GM23338 (cell line): ENCODE measurements at regions not wholly inside any gene's neighbourhood (a gene's known extent, or its start where the extent isn't known, plus 50 kb on each side); places are given as distances from the start of the nearest gene placed in this dataset.

ENCODE experiments used
- ATAC-seq: fragments of 200-7000 bp; cut with Tn5 transposase; 3 replicates; pipeline ENCODE4 v1.9.1; 2020
- DNase-seq: peaks from one replicate; pipeline ENCODE4 v3.0.0-alpha.2; 2015; ENCODE audit warnings: low spot score
- H2AFZ ChIP-seq: fragments of 200-600 bp; sonication (generic); 2 replicates; pipeline ENCODE4 v1.8.0; 2016; ENCODE audit warnings: antibody characterized with exemption, mild to moderate bottlenecking, moderate library complexity
- H3F3A ChIP-seq: fragments of 200-600 bp; sonication (generic); replicated peaks from 2 replicates; pipeline ENCODE4 v1.8.0; 2017; ENCODE audit warnings: antibody characterized with exemption, mixed run types, low read depth
- H3K27ac ChIP-seq: fragments of 200-600 bp; sonication (generic); 2 replicates; pipeline ENCODE4 v1.6.1; 2016; ENCODE audit warnings: low read depth
- H3K27me3 ChIP-seq: fragments of 200-600 bp; sonication (generic); 2 replicates; pipeline ENCODE4 v1.8.0; 2016; ENCODE audit warnings: mild to moderate bottlenecking, mixed run types, moderate library complexity; ENCODE audit not compliant: insufficient read depth
- H3K36me3 ChIP-seq: fragments of 200-600 bp; sonication (generic); 2 replicates; pipeline ENCODE4 v1.8.0; 2016; ENCODE audit warnings: mild to moderate bottlenecking; ENCODE audit not compliant: insufficient read depth
- H3K4me1 ChIP-seq: fragments of 200-600 bp; sonication (generic); 2 replicates; pipeline ENCODE4 v1.8.0; 2016; ENCODE audit warnings: mild to moderate bottlenecking, moderate library complexity; ENCODE audit not compliant: insufficient read depth
- H3K4me2 ChIP-seq: fragments of 200-600 bp; sonication (generic); 2 replicates; pipeline ENCODE4 v1.7.1; 2017; ENCODE audit warnings: mixed run types
- H3K4me3 ChIP-seq: fragments of 200-600 bp; sonication (generic); 2 replicates; pipeline ENCODE4 v1.6.1; 2016; ENCODE audit warnings: mixed run types
- H3K79me2 ChIP-seq: fragments of 200-600 bp; sonication (generic); replicated peaks from 2 replicates; pipeline ENCODE4 v1.8.0; 2017; ENCODE audit warnings: mild to moderate bottlenecking; ENCODE audit not compliant: insufficient read depth
- H3K9me2 ChIP-seq: fragments of 200-600 bp; sonication (generic); 2 replicates; pipeline ENCODE4 v1.8.0; 2017; ENCODE audit not compliant: insufficient read depth
- H4K20me1 ChIP-seq: fragments of 200-600 bp; sonication (generic); replicated peaks from 2 replicates; pipeline ENCODE4 v1.8.0; 2017; ENCODE audit warnings: mild to moderate bottlenecking; ENCODE audit not compliant: insufficient read depth
- H3K27ac Mint-ChIP-seq: 2 replicates; pipeline ENCODE4 v1.8.0; 2020; ENCODE audit warnings: inconsistent platforms, mild to moderate bottlenecking, moderate library complexity, mixed read lengths
- H3K27me3 Mint-ChIP-seq: 3 replicates; pipeline ENCODE4 v1.8.0; 2022; ENCODE audit warnings: low read depth, mild to moderate bottlenecking, moderate library complexity, mixed read lengths, inconsistent platforms; ENCODE audit not compliant: insufficient read depth, poor library complexity
- H3K36me3 Mint-ChIP-seq: 3 replicates; pipeline ENCODE4 v1.8.0; 2021; ENCODE audit warnings: low read depth, mild to moderate bottlenecking, inconsistent platforms, moderate library complexity, mixed read lengths
- H3K4me1 Mint-ChIP-seq: 3 replicates; pipeline ENCODE4 v1.8.0; 2020; ENCODE audit warnings: mild to moderate bottlenecking, inconsistent platforms, mixed read lengths
- H3K4me3 Mint-ChIP-seq: 3 replicates; pipeline ENCODE4 v1.8.0; 2021; ENCODE audit warnings: moderate library complexity, mild to moderate bottlenecking, inconsistent platforms, mixed read lengths
- H3K9me3 Mint-ChIP-seq: 3 replicates; pipeline ENCODE4 v1.8.0; 2020; ENCODE audit warnings: moderate library complexity, mild to moderate bottlenecking, inconsistent platforms, mixed read lengths
- CREB1 ChIP-seq: fragments of 250-450 bp; sonication (Bioruptor Pico); IDR thresholded peaks from 2 replicates; pipeline ENCODE4 v1.5.0; 2020; ENCODE audit warnings: low read depth, mild to moderate bottlenecking, moderate library complexity
- EZH2 ChIP-seq: fragments of 200-600 bp; sonication (generic); IDR thresholded peaks from one replicate; pipeline ENCODE4 v1.8.0; 2017; ENCODE audit warnings: antibody characterized with exemption, mild to moderate bottlenecking, low read depth; ENCODE audit not compliant: unreplicated experiment
- EZH2phosphoT487 ChIP-seq: fragments of 200-600 bp; sonication (generic); IDR thresholded peaks from one replicate; pipeline ENCODE4 v1.8.1; 2018; ENCODE audit warnings: antibody characterized with exemption; ENCODE audit not compliant: unreplicated experiment
- JUNB ChIP-seq: IDR thresholded peaks from one replicate; pipeline ENCODE4 v1.6.1; 2016; ENCODE audit warnings: antibody characterized with exemption; ENCODE audit not compliant: unreplicated experiment
- NANOG ChIP-seq: IDR thresholded peaks from 2 replicates; pipeline ENCODE4 v1.6.1; 2016; ENCODE audit warnings: antibody characterized with exemption, borderline replicate concordance
- POLR2AphosphoS5 ChIP-seq: IDR thresholded peaks from 2 replicates; pipeline ENCODE4 v1.6.1; 2016; ENCODE audit warnings: antibody characterized with exemption, low read depth
- ZNF114 ChIP-seq: fragments of 250-450 bp; sonication (Bioruptor Pico); IDR thresholded peaks from 2 replicates; pipeline ENCODE4 v1.5.0; 2020; ENCODE audit warnings: mild to moderate bottlenecking, moderate library complexity
- TF ChIP-seq, protein P1 (sequence below): IDR thresholded peaks from 2 replicates; pipeline ENCODE4 v1.6.1; 2016; ENCODE audit warnings: antibody characterized with exemption
- TF ChIP-seq, protein P2 (sequence below): fragments of 250-450 bp; sonication (Bioruptor Pico); IDR thresholded peaks from 2 replicates; pipeline ENCODE4 v1.5.0; 2020; ENCODE audit warnings: mild to moderate bottlenecking, moderate library complexity
- TF ChIP-seq, protein P3 (sequence below): IDR thresholded peaks from one replicate; pipeline ENCODE4 v1.6.1; 2018; ENCODE audit warnings: antibody characterized with exemption; ENCODE audit not compliant: unreplicated experiment

DNA sequence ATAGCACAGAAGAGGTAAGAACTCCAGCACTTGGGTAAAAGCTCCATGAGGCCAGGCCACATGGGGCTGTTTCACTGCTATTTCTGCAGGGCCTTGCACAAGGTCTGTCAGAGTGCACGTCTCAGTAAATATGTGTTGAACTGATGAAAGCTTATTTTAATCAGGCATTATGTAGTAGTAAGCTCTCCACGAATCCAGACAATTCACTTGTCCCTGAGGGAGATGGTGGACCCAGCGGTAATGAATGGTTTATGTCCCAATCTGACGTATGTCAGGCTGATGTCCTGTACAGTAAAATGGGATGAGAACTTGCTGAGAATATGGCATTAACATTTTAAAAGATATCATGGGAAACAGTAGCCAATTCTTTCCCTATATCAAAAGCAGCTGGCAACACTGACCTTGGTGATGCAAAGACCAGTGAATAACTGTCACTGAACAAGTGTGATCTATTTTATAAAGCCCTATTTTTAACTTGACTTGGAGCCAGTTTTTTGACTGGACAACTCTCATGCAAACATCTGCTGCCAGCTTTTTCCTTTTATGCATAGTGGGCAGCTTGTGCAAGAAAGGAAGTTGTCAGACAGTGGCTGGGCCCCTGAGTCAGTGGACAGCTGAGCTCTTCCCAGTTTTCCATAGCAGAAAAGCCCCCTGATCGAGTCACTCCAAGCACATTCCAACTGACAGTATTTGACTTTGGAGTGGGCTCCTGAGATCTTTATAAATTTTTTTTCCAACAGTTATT lies 519.8 kb upstream of the MDFIC2 start:
- Histone ChIP-seq H3K79me2 (no peaks in the 10 kb centered on the region), H3K27ac (no peak overlapping the region), H3K36me3 (no peaks in the 10 kb centered on the region), H3K27me3 (no peaks in the 10 kb centered on the region), H3K4me3 (no peak overlapping the region), H3K4me2 (peak overlapping the region; percentile 47; the same call in 1 of the 2 replicates), H2AFZ (no peak overlapping the region), H4K20me1 (no peaks in the 10 kb centered on the region), H3K4me1 (peaks cover 23% of the 10 kb centered on the region), H3F3A (no peaks in the 10 kb centered on the region), H3K9me2 (no peaks in the 10 kb centered on the region; the same call in none of the 2 replicates)
- Mint-ChIP-seq H3K4me1 (peaks cover 13% of the 10 kb centered on the region), H3K4me3 (no peak overlapping the region), H3K27ac (no peak overlapping the region), H3K9me3 (no peaks in the 10 kb centered on the region; the same call in 2 of the 3 replicates), H3K36me3 (peaks cover 10% of the 10 kb centered on the region), H3K27me3 (peaks cover 2% of the 10 kb centered on the region)
- ATAC-seq = no peak
- DNase-seq = no peak
- TF ChIP-seq EZH2 (no peak), JUNB (no peak), NANOG (no peak), EZH2phosphoT487 (no peak)
- TF ChIP-seq, protein P1, sequence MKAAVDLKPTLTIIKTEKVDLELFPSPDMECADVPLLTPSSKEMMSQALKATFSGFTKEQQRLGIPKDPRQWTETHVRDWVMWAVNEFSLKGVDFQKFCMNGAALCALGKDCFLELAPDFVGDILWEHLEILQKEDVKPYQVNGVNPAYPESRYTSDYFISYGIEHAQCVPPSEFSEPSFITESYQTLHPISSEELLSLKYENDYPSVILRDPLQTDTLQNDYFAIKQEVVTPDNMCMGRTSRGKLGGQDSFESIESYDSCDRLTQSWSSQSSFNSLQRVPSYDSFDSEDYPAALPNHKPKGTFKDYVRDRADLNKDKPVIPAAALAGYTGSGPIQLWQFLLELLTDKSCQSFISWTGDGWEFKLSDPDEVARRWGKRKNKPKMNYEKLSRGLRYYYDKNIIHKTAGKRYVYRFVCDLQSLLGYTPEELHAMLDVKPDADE = no peak

- H4K20me1 ChIP-seq = no peaks in the 10 kb centered on the region
- ATAC-seq = no peak
- no peak overlapping the region for H3K4me3 Mint-ChIP-seq
- H2AFZ ChIP-seq = peak overlapping the region; percentile 77
- H3K4me1 ChIP-seq = peaks cover 18% of the 10 kb centered on the region
- H3K36me3 Mint-ChIP-seq = no peaks in the 10 kb centered on the region
- H3K4me2 ChIP-seq = no peak overlapping the region
- no peaks in the 10 kb centered on the region for H3F3A ChIP-seq
- H3K27me3 ChIP-seq = no peaks in the 10 kb centered on the region
- H3K36me3 ChIP-seq = no peaks in the 10 kb centered on the region
- H3K27ac Mint-ChIP-seq = no peak overlapping the region
- no peak overlapping the region for H3K4me3 ChIP-seq
- H3K79me2 ChIP-seq = no peaks in the 10 kb centered on the region
- no peaks in the 10 kb centered on the region for H3K9me3 Mint-ChIP-seq
- H3K27me3 Mint-ChIP-seq = peaks cover 2% of the 10 kb centered on the region
- H3K9me2 ChIP-seq = no peaks in the 10 kb centered on the region; the same call in none of the 2 replicates
- DNase-seq = no peak
- no peak overlapping the region for H3K27ac ChIP-seq
- H3K4me1 Mint-ChIP-seq = peaks cover 13% of the 10 kb centered on the region
- TF ChIP-seq, protein P2, sequence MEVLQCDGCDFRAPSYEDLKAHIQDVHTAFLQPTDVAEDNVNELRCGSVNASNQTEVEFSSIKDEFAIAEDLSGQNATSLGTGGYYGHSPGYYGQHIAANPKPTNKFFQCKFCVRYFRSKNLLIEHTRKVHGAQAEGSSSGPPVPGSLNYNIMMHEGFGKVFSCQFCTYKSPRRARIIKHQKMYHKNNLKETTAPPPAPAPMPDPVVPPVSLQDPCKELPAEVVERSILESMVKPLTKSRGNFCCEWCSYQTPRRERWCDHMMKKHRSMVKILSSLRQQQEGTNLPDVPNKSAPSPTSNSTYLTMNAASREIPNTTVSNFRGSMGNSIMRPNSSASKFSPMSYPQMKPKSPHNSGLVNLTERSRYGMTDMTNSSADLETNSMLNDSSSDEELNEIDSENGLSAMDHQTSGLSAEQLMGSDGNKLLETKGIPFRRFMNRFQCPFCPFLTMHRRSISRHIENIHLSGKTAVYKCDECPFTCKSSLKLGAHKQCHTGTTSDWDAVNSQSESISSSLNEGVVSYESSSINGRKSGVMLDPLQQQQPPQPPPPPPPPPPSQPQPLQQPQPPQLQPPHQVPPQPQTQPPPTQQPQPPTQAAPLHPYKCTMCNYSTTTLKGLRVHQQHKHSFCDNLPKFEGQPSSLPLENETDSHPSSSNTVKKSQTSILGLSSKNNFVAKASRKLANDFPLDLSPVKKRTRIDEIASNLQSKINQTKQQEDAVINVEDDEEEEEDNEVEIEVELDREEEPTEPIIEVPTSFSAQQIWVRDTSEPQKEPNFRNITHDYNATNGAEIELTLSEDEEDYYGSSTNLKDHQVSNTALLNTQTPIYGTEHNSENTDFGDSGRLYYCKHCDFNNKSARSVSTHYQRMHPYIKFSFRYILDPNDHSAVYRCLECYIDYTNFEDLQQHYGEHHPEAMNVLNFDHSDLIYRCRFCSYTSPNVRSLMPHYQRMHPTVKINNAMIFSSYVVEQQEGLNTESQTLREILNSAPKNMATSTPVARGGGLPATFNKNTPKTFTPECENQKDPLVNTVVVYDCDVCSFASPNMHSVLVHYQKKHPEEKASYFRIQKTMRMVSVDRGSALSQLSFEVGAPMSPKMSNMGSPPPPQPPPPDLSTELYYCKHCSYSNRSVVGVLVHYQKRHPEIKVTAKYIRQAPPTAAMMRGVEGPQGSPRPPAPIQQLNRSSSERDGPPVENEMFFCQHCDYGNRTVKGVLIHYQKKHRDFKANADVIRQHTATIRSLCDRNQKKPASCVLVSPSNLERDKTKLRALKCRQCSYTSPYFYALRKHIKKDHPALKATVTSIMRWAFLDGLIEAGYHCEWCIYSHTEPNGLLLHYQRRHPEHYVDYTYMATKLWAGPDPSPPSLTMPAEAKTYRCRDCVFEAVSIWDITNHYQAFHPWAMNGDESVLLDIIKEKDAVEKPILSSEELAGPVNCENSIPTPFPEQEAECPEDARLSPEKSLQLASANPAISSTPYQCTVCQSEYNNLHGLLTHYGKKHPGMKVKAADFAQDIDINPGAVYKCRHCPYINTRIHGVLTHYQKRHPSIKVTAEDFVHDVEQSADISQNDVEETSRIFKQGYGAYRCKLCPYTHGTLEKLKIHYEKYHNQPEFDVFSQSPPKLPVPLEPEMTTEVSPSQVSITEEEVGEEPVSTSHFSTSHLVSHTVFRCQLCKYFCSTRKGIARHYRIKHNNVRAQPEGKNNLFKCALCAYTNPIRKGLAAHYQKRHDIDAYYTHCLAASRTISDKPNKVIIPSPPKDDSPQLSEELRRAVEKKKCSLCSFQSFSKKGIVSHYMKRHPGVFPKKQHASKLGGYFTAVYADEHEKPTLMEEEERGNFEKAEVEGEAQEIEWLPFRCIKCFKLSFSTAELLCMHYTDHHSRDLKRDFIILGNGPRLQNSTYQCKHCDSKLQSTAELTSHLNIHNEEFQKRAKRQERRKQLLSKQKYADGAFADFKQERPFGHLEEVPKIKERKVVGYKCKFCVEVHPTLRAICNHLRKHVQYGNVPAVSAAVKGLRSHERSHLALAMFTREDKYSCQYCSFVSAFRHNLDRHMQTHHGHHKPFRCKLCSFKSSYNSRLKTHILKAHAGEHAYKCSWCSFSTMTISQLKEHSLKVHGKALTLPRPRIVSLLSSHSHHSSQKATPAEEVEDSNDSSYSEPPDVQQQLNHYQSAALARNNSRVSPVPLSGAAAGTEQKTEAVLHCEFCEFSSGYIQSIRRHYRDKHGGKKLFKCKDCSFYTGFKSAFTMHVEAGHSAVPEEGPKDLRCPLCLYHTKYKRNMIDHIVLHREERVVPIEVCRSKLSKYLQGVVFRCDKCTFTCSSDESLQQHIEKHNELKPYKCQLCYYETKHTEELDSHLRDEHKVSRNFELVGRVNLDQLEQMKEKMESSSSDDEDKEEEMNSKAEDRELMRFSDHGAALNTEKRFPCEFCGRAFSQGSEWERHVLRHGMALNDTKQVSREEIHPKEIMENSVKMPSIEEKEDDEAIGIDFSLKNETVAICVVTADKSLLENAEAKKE (CRISPR knock-in tag) = no peak
- TF ChIP-seq POLR2AphosphoS5 (no peak), ZNF114 (CRISPR knock-in tag) (no peak), EZH2 (no peak), EZH2phosphoT487 (no peak), CREB1 (CRISPR knock-in tag) (no peak), JUNB (no peak)
- TF ChIP-seq, protein P3, sequence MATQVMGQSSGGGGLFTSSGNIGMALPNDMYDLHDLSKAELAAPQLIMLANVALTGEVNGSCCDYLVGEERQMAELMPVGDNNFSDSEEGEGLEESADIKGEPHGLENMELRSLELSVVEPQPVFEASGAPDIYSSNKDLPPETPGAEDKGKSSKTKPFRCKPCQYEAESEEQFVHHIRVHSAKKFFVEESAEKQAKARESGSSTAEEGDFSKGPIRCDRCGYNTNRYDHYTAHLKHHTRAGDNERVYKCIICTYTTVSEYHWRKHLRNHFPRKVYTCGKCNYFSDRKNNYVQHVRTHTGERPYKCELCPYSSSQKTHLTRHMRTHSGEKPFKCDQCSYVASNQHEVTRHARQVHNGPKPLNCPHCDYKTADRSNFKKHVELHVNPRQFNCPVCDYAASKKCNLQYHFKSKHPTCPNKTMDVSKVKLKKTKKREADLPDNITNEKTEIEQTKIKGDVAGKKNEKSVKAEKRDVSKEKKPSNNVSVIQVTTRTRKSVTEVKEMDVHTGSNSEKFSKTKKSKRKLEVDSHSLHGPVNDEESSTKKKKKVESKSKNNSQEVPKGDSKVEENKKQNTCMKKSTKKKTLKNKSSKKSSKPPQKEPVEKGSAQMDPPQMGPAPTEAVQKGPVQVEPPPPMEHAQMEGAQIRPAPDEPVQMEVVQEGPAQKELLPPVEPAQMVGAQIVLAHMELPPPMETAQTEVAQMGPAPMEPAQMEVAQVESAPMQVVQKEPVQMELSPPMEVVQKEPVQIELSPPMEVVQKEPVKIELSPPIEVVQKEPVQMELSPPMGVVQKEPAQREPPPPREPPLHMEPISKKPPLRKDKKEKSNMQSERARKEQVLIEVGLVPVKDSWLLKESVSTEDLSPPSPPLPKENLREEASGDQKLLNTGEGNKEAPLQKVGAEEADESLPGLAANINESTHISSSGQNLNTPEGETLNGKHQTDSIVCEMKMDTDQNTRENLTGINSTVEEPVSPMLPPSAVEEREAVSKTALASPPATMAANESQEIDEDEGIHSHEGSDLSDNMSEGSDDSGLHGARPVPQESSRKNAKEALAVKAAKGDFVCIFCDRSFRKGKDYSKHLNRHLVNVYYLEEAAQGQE = no peak
Observed at GRCh38 chr3:70829092-70829491, 516.7 kb upstream of the MDFIC2 start.
